A549 (cell line): ENCODE measurements at regions not wholly inside any gene's neighbourhood (a gene's known extent, or its start where the extent isn't known, plus 50 kb on each side); places are given as distances from the start of the nearest gene placed in this dataset.

ENCODE experiments used
- ATAC-seq, 2 experiments: fragments of 200-7000 bp in 1 of 2; fragments of >200 bp in 1 of 2; cut with Nextera tagmentation in 1 of 2; cut with Tn5 transposase in 1 of 2; 3 replicates each; pipeline versions ENCODE4 v1.8.0 to v1.9.1; 2018 to 2020; ENCODE audit warnings: mild to moderate bottlenecking in 1 of 2, moderate library complexity in 1 of 2
- CTCF ChIA-PET: fragments of 300-600 bp; sonication (Branson Sonifier 250); formaldehyde crosslinking; extraction: SDS; loops from one replicate; lab custom pipeline; 2021; ENCODE audit warnings: antibody characterized with exemption, inconsistent platforms; lab: Yijun Ruan, JAX
- POLR2A ChIA-PET: fragments of 350-600 bp; formaldehyde crosslinking; extraction: SDS; loops from one replicate; lab custom pipeline; 2021; ENCODE audit warnings: antibody characterized with exemption, inconsistent platforms; lab: Yijun Ruan, JAX
- DNase-seq, 2 experiments: peaks; one replicate each; pipeline versions ENCODE4 v3.0.0 to v3.0.0-alpha.2; 2011 to 2016; ENCODE audit warnings: low read depth in 1 of 2, low spot score in 1 of 2
- FAIRE-seq: peaks from 2 replicates; lab custom pipeline; 2011; peaks lifted over from hg19 to GRCh38; lab: Jason Lieb, UNC
- H3K27ac ChIP-seq, 2 experiments: fragments of >200 bp; sonication (Bioruptor Twin); formaldehyde crosslinking; 3 replicates each; pipeline ENCODE4 v1.5.1; 2016 to 2017
- H3K4me1 ChIP-seq: fragments of >200 bp; sonication (Bioruptor Twin); formaldehyde crosslinking; 3 replicates; pipeline ENCODE4 v1.6.1; 2016
- H3K4me2 ChIP-seq: fragments of >200 bp; sonication (Bioruptor Twin); formaldehyde crosslinking; 3 replicates; pipeline ENCODE4 v1.6.1; 2016
- H3K4me3 ChIP-seq: fragments of >200 bp; sonication (Bioruptor Twin); formaldehyde crosslinking; 3 replicates; pipeline ENCODE4 v1.5.1; 2016
- H3K9me3 ChIP-seq: fragments of >200 bp; sonication (Bioruptor Twin); formaldehyde crosslinking; 3 replicates; pipeline ENCODE4 v1.6.1; 2016
- ATOH8 ChIP-seq: fragments of 250-450 bp; sonication (Bioruptor Pico); IDR thresholded peaks from 2 replicates; pipeline ENCODE4 v1.5.0; 2020; ENCODE audit warnings: low read depth, mild to moderate bottlenecking, moderate library complexity
- CEBPB ChIP-seq, 2 experiments: fragments of >200 bp in 1 of 2; sonication (Bioruptor Twin) in 1 of 2; formaldehyde crosslinking in 1 of 2; IDR thresholded peaks; 2 replicates each; pipeline ENCODE4 v1.6.1; 2012 to 2016
- EHMT2 ChIP-seq: fragments of 200-600 bp; sonication (generic); IDR thresholded peaks from 2 replicates; pipeline ENCODE4 v1.6.1; 2016; ENCODE audit warnings: antibody characterized with exemption, low read depth, mild to moderate bottlenecking, moderate library complexity
- FOSL2 ChIP-seq, 2 experiments: fragments of 450-650 bp in 1 of 2; fragments of >200 bp in 1 of 2; sonication (Bioruptor Twin) in 1 of 2; formaldehyde crosslinking; IDR thresholded peaks; 2 replicates each; pipeline versions ENCODE4 v1.5.0 to v1.6.1; 2016 to 2020; ENCODE audit warnings: mild to moderate bottlenecking in 1 of 2, moderate library complexity in 1 of 2
- HDAC2 ChIP-seq: fragments of 200-600 bp; sonication (generic); IDR thresholded peaks from 2 replicates; pipeline ENCODE4 v1.6.1; 2016
- HOXB13 ChIP-seq: fragments of 250-450 bp; sonication (Bioruptor Pico); IDR thresholded peaks from 2 replicates; pipeline ENCODE4 v1.5.0; 2020; ENCODE audit warnings: low read depth, mild to moderate bottlenecking, moderate library complexity
- HOXB5 ChIP-seq: fragments of 250-450 bp; sonication (Bioruptor Pico); IDR thresholded peaks from 2 replicates; pipeline ENCODE4 v1.5.0; 2020; ENCODE audit warnings: mild to moderate bottlenecking, moderate library complexity
- JUN ChIP-seq, 2 experiments: fragments of >200 bp; sonication (Bioruptor Twin); formaldehyde crosslinking; IDR thresholded peaks; 2 replicates in 1 of 2; 3 replicates in 1 of 2; pipeline ENCODE4 v1.6.1; 2016 to 2017
- JUNB ChIP-seq: fragments of >200 bp; sonication (Bioruptor Twin); formaldehyde crosslinking; IDR thresholded peaks from 2 replicates; pipeline ENCODE4 v1.6.1; 2016
- KDM5A ChIP-seq: fragments of 200-600 bp; sonication (generic); IDR thresholded peaks from 2 replicates; pipeline ENCODE4 v1.6.1; 2016; ENCODE audit warnings: antibody characterized with exemption, mild to moderate bottlenecking
- MAX ChIP-seq: IDR thresholded peaks from 2 replicates; pipeline ENCODE4 v1.6.1; 2012
- MYC ChIP-seq: IDR thresholded peaks from 2 replicates; pipeline ENCODE4 v1.6.1; 2012; ENCODE audit warnings: mild to moderate bottlenecking, inconsistent platforms, low read length, improper control_type of control experiment, borderline replicate concordance
- NFE2L2 ChIP-seq: fragments of 150-350 bp; conservative IDR thresholded peaks from 2 replicates; pipeline ENCODE4 v1.6.1; 2014; ENCODE audit warnings: low read length
- NPAS2 ChIP-seq: fragments of 250-450 bp; sonication (Bioruptor Pico); IDR thresholded peaks from 2 replicates; pipeline ENCODE4 v1.8.0; 2022; ENCODE audit warnings: mild to moderate bottlenecking, moderate library complexity, borderline replicate concordance
- PBX3 ChIP-seq: IDR thresholded peaks from 2 replicates; pipeline ENCODE4 v1.6.1; 2012
- PHF8 ChIP-seq: fragments of 200-600 bp; sonication (generic); IDR thresholded peaks from 2 replicates; pipeline ENCODE4 v1.6.1; 2016; ENCODE audit warnings: low read depth, mild to moderate bottlenecking, antibody characterized with exemption, moderate library complexity, borderline replicate concordance
- POLR2AphosphoS2 ChIP-seq: conservative IDR thresholded peaks from 2 replicates; pipeline ENCODE4 v1.6.1; 2012; ENCODE audit warnings: low read length, improper control_type of control experiment, inconsistent platforms
- RCOR1 ChIP-seq: fragments of 150-350 bp; IDR thresholded peaks from 2 replicates; pipeline ENCODE4 v1.6.1; 2014; ENCODE audit warnings: antibody characterized with exemption, low read length, low read depth
- REST ChIP-seq: fragments of 200-600 bp; sonication (generic); IDR thresholded peaks from 2 replicates; pipeline ENCODE4 v1.6.1; 2016; ENCODE audit warnings: antibody characterized with exemption, mild to moderate bottlenecking, moderate library complexity
- RFX5 ChIP-seq: fragments of 450-650 bp; IDR thresholded peaks from 2 replicates; pipeline ENCODE4 v1.7.1; 2014; ENCODE audit warnings: antibody characterized with exemption, mild to moderate bottlenecking, moderate library complexity
- SREBF2 ChIP-seq: fragments of 450-650 bp; IDR thresholded peaks from 2 replicates; pipeline ENCODE4 v1.6.1; 2014; ENCODE audit warnings: mild to moderate bottlenecking, moderate library complexity
- TFCP2L1 ChIP-seq: fragments of 250-450 bp; sonication (Bioruptor Pico); IDR thresholded peaks from 2 replicates; pipeline ENCODE4 v1.5.0; 2021; ENCODE audit warnings: mild to moderate bottlenecking
- TP53 ChIP-seq: fragments of 250-450 bp; sonication (Bioruptor Pico); IDR thresholded peaks from 2 replicates; pipeline ENCODE4 v1.5.0; 2021; ENCODE audit warnings: mild to moderate bottlenecking, moderate library complexity
- ZC3H11A ChIP-seq: fragments of 450-650 bp; IDR thresholded peaks from 2 replicates; pipeline ENCODE4 v1.6.1; 2014; ENCODE audit warnings: antibody characterized with exemption, mild to moderate bottlenecking
- WGBS: methylation state at CpG from one replicate; pipeline ENCODE4 v1.1.6; 2017; ENCODE audit errors: missing lambda C conversion rate; 5-methylcytosine and 5-hydroxymethylcytosine counted together

- ChIA-PET CTCF (interaction anchor here (1.0 kb wide), 1 partner anchor 9 kb away, joined by 4 read pairs; no protein-coding TSS in a partner anchor), POLR2A (no interaction called here)
- no peak overlapping the region for H3K4me3 ChIP-seq
- FAIRE-seq: no peak
- H3K9me3 ChIP-seq: no peaks in the 10 kb centered on the region
- WGBS: 35% methylated on average over 5 of the region's 5 CpGs
- no peak overlapping the region for H3K4me2 ChIP-seq
- DNase-seq: no peak
- TF ChIP-seq ZC3H11A: no peak
- no peak overlapping the region for H3K27ac ChIP-seq
- no peaks in the 10 kb centered on the region for H3K4me1 ChIP-seq
- ATAC-seq: no peak
These were observed 656.3 kb upstream of the FAM174A start for GRCh38 chr5:99878830-99879229.

- ATAC-seq: no peak
- Histone ChIP-seq H3K4me3 (no peak overlapping the region), H3K4me1 (no peaks in the 10 kb centered on the region), H3K27ac (no peak overlapping the region), H3K4me2 (no peak overlapping the region), H3K9me3 (no peaks in the 10 kb centered on the region)
- no peak for FAIRE-seq
- ChIA-PET POLR2A (no interaction called here), CTCF (no interaction called here)
- TF ChIP-seq POLR2AphosphoS2: no peak
- 9% methylated on average over 2 of the region's 2 CpGs for WGBS
- no peak for DNase-seq
These were observed 668.4 kb upstream of the FAM174A start for GRCh38 chr5:99866740-99867139.

- FAIRE-seq (no peak), DNase-seq (no peak), ATAC-seq (no peak)
- POLR2A ChIA-PET: no interaction called here
- H3K4me3 ChIP-seq: no peak overlapping the region
- no peaks in the 10 kb centered on the region for H3K9me3 ChIP-seq
- no peak overlapping the region for H3K4me2 ChIP-seq
- no peaks in the 10 kb centered on the region for H3K4me1 ChIP-seq
- CTCF ChIA-PET: no interaction called here
- no peak overlapping the region for H3K27ac ChIP-seq
- TF ChIP-seq RFX5: no peak
- no peak for TF ChIP-seq NFE2L2
- TF ChIP-seq TP53 (CRISPR knock-in tag): no peak
- no peak for TF ChIP-seq RCOR1
- no peak for TF ChIP-seq ZC3H11A
- no peak for TF ChIP-seq EHMT2
- TF ChIP-seq POLR2AphosphoS2: no peak
- TF ChIP-seq JUNB: no peak
- TF ChIP-seq MYC: no peak
- TF ChIP-seq CEBPB (IDR thresholded peaks at IDR 0.05): no peak
- TF ChIP-seq KDM5A: no peak
These were observed 670.0 kb upstream of the FAM174A start for GRCh38 chr5:99865159-99865558.

GRCh38 chr5:99835791-99836190 lies 699.4 kb upstream of the FAM174A start:
- WGBS: 62% methylated on average over 4 of the region's 4 CpGs
- ATAC-seq (no peak), DNase-seq (no peak), FAIRE-seq (no peak)
- no peak overlapping the region for H3K4me2 ChIP-seq
- ChIA-PET POLR2A (no interaction called here), CTCF (no interaction called here)
- H3K4me3 ChIP-seq: no peak overlapping the region
- no peaks in the 10 kb centered on the region for H3K4me1 ChIP-seq
- no peaks in the 10 kb centered on the region for H3K9me3 ChIP-seq
- TF ChIP-seq HDAC2: no peak
- H3K27ac ChIP-seq: no peak overlapping the region

- Histone ChIP-seq H3K4me3 (no peak overlapping the region), H3K4me1 (no peaks in the 10 kb centered on the region), H3K27ac (no peak overlapping the region), H3K4me2 (no peak overlapping the region), H3K9me3 (no peaks in the 10 kb centered on the region)
- POLR2A ChIA-PET: no interaction called here
- FAIRE-seq (no peak), ATAC-seq (no peak), DNase-seq (no peak)
- WGBS: 56% methylated on average over 2 of the region's 2 CpGs
- TF ChIP-seq PBX3 (no peak), FOSL2 (IDR thresholded peaks at IDR 0.05) (no peak), FOSL2 (CRISPR knock-in tag; IDR thresholded peaks at IDR 0.05) (no peak), SREBF2 (no peak), HOXB13 (CRISPR knock-in tag) (no peak), JUN (IDR thresholded peaks at IDR 0.05) (no peak), TFCP2L1 (CRISPR knock-in tag) (no peak), HOXB5 (CRISPR knock-in tag) (no peak), POLR2AphosphoS2 (no peak), MAX (no peak), NPAS2 (CRISPR knock-in tag) (no peak), ATOH8 (no peak), REST (no peak), PHF8 (no peak)
- CTCF ChIA-PET: no interaction called here
These were observed 708.0 kb upstream of the FAM174A start for GRCh38 chr5:99827136-99827535.
